ELF-1 (cell line): ENCODE measurements at regions not wholly inside any gene's neighbourhood (a gene's known extent, or its start where the extent isn't known, plus 50 kb on each side); places are given as distances from the start of the nearest gene placed in this dataset.
A peak's percentile ranks its signal among the peaks of the same experiment; 100 is the strongest.

Experiments used
- DNase-seq: peaks from one replicate; pipeline ENCODE4 v3.0.0-alpha.2; 2016; ENCODE audit warnings: low read depth, low spot score

- DNase-seq = no peak
Observed at GRCh38 chr4:138113819-138114400, 128.2 kb downstream of the SLC7A11 start.

GRCh38 chr4:138112890-138113289 lies 129.3 kb downstream of the SLC7A11 start:
- peak; percentile 65 for DNase-seq

GRCh38 chr4:138112389-138112788 lies 129.8 kb downstream of the SLC7A11 start:
- DNase-seq = peak; percentile 28

- peak; percentile 90 for DNase-seq
Observed at GRCh38 chr4:138111462-138112000, 130.6 kb downstream of the SLC7A11 start.

GRCh38 chr4:138110815-138111214 lies 131.3 kb downstream of the SLC7A11 start:
- DNase-seq = no peak

GRCh38 chr4:138107023-138107422 lies 135.1 kb downstream of the SLC7A11 start:
- no peak for DNase-seq

GRCh38 chr4:138105331-138105730 lies 136.8 kb downstream of the SLC7A11 start:
- DNase-seq = peak; percentile 23

GRCh38 chr4:138104284-138104680 lies 137.9 kb downstream of the SLC7A11 start:
- no peak for DNase-seq

GRCh38 chr4:138103597-138104283 lies 138.4 kb downstream of the SLC7A11 start:
- DNase-seq = no peak

GRCh38 chr4:138099385-138099784 lies 142.8 kb downstream of the SLC7A11 start:
- no peak for DNase-seq

GRCh38 chr4:138097912-138098600 lies 144.1 kb downstream of the SLC7A11 start:
- no peak for DNase-seq

- DNase-seq = no peak
Observed at GRCh38 chr4:138096384-138097062, 145.6 kb downstream of the SLC7A11 start.

- no peak for DNase-seq
Observed at GRCh38 chr4:138095378-138095777, 146.8 kb downstream of the SLC7A11 start.

GRCh38 chr4:138092060-138092459 lies 150.1 kb downstream of the SLC7A11 start:
- DNase-seq = no peak

GRCh38 chr4:138090918-138091676 lies 151.1 kb downstream of the SLC7A11 start:
- no peak for DNase-seq

- DNase-seq = peak; percentile 50
Observed at GRCh38 chr4:138090150-138090917, 151.8 kb downstream of the SLC7A11 start.

- no peak for DNase-seq
Observed at GRCh38 chr4:138088449-138089208, 153.5 kb downstream of the SLC7A11 start.

- DNase-seq = no peak
Observed at GRCh38 chr4:138087066-138087719, 155.0 kb downstream of the SLC7A11 start.

- no peak for DNase-seq
Observed at GRCh38 chr4:138086611-138087041, 155.5 kb downstream of the SLC7A11 start.
